ENCODE measurements at regions not wholly inside any gene's neighbourhood (a gene's known extent, or its start where the extent isn't known, plus 50 kb on each side); places are given as distances from the start of the nearest gene placed in this dataset.

GRCh38 chr13:72316716-72317115 is 410.7 kb downstream of the MZT1 start:
- no peak overlapping the region for H3K9ac ChIP-seq (ENCODE audit: low read length)
- TF ChIP-seq EZH2phosphoT487 (conservative IDR thresholded peaks at IDR 0.05; ENCODE audit: low read length): no peak
- TF ChIP-seq CTCF (IDR thresholded peaks at IDR 0.05; ENCODE audit: insufficient read depth, low read length, poor library complexity, severe bottlenecking): no peak
- H3F3A ChIP-seq (ENCODE audit: insufficient read depth): no peaks in the 10 kb centered on the region
- H3K79me2 ChIP-seq (ENCODE audit: insufficient read depth, low read length): no peaks in the 10 kb centered on the region
- H3K4me2 ChIP-seq (ENCODE audit: low read depth, low read length, poor library complexity, severe bottlenecking): no peak overlapping the region
- H3K4me3 ChIP-seq (ENCODE audit: insufficient read depth, low read length, poor library complexity, severe bottlenecking): no peak overlapping the region
- H2AFZ ChIP-seq (ENCODE audit: low read depth, low read length, severe bottlenecking): no peak overlapping the region
- no peak overlapping the region for H3K27ac ChIP-seq (ENCODE audit: low read depth, low read length)
- no peaks in the 10 kb centered on the region for H3K9me2 ChIP-seq (replicated peaks; ENCODE audit: insufficient read depth, low read length)
- no peaks in the 10 kb centered on the region for H3K27me3 ChIP-seq (ENCODE audit: low read length)
- no peaks in the 10 kb centered on the region for H3K9me3 ChIP-seq (ENCODE audit: insufficient read depth, low read length)
- H3K36me3 ChIP-seq (ENCODE audit: low read length): no peaks in the 10 kb centered on the region
- H4K20me1 ChIP-seq (ENCODE audit: low read depth, low read length): no peaks in the 10 kb centered on the region

DNA sequence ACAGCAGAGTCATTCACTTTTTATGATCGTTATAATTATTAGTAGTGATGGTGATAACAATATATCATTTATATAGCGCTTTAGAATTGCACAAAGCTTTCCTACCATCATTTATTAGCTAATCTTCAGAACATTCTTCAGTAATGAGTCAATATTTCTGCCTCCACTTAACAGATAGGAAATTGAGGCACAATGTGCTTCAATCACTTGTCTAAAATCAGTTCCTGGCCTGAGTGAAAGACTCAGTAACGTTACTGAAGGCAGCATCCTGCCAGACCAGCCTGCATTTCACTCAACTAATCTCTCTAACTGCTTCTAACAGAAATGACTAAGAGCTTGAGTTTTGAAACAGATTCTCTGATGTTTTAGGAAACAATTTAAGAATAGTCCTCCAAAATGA is 412.1 kb downstream of the MZT1 start:
- H3K9me2 ChIP-seq (replicated peaks; ENCODE audit: insufficient read depth, low read length): no peaks in the 10 kb centered on the region

GRCh38 chr13:72314210-72314609 is 413.2 kb downstream of the MZT1 start:
- Histone ChIP-seq H3K9me2 (replicated peaks; ENCODE audit: insufficient read depth, low read length) (no peaks in the 10 kb centered on the region), H4K20me1 (ENCODE audit: low read depth, low read length) (no peaks in the 10 kb centered on the region), H3K9ac (ENCODE audit: low read length) (no peak overlapping the region), H3K4me2 (ENCODE audit: low read depth, low read length, poor library complexity, severe bottlenecking) (no peak overlapping the region), H3K27me3 (ENCODE audit: low read length) (no peaks in the 10 kb centered on the region), H3K27ac (ENCODE audit: low read depth, low read length) (no peak overlapping the region), H3K9me3 (ENCODE audit: insufficient read depth, low read length) (no peaks in the 10 kb centered on the region), H3K79me2 (ENCODE audit: insufficient read depth, low read length) (no peaks in the 10 kb centered on the region), H3K36me3 (ENCODE audit: low read length) (no peaks in the 10 kb centered on the region), H2AFZ (ENCODE audit: low read depth, low read length, severe bottlenecking) (no peak overlapping the region), H3K4me3 (ENCODE audit: insufficient read depth, low read length, poor library complexity, severe bottlenecking) (no peak overlapping the region), H3F3A (ENCODE audit: insufficient read depth) (no peaks in the 10 kb centered on the region)
- no peak for TF ChIP-seq EZH2phosphoT487 (conservative IDR thresholded peaks at IDR 0.05; ENCODE audit: low read length)
- no peak for TF ChIP-seq CTCF (IDR thresholded peaks at IDR 0.05; ENCODE audit: insufficient read depth, low read length, poor library complexity, severe bottlenecking)

More for the DNA sequence above, 412.1 kb downstream of the MZT1 start:
- H3K4me3 ChIP-seq (ENCODE audit: insufficient read depth, low read length, poor library complexity, severe bottlenecking): no peak overlapping the region
- no peak overlapping the region for H2AFZ ChIP-seq (ENCODE audit: low read depth, low read length, severe bottlenecking)
- no peak overlapping the region for H3K4me2 ChIP-seq (ENCODE audit: low read depth, low read length, poor library complexity, severe bottlenecking)
- H3K9ac ChIP-seq (ENCODE audit: low read length): no peak overlapping the region
- H3K27me3 ChIP-seq (ENCODE audit: low read length): no peaks in the 10 kb centered on the region
- no peaks in the 10 kb centered on the region for H3K36me3 ChIP-seq (ENCODE audit: low read length)
- no peaks in the 10 kb centered on the region for H4K20me1 ChIP-seq (ENCODE audit: low read depth, low read length)
- TF ChIP-seq CTCF (IDR thresholded peaks at IDR 0.05; ENCODE audit: insufficient read depth, low read length, poor library complexity, severe bottlenecking): no peak
- no peak for TF ChIP-seq EZH2phosphoT487 (conservative IDR thresholded peaks at IDR 0.05; ENCODE audit: low read length)
- H3K27ac ChIP-seq (ENCODE audit: low read depth, low read length): no peak overlapping the region
- H3K9me3 ChIP-seq (ENCODE audit: insufficient read depth, low read length): no peaks in the 10 kb centered on the region
- no peaks in the 10 kb centered on the region for H3F3A ChIP-seq (ENCODE audit: insufficient read depth)
- H3K79me2 ChIP-seq (ENCODE audit: insufficient read depth, low read length): no peaks in the 10 kb centered on the region

Data from SU-DHL-6 (cell line).